ENCODE measurements at regions not wholly inside any gene's neighbourhood (a gene's known extent, or its start where the extent isn't known, plus 50 kb on each side); places are given as distances from the start of the nearest gene placed in this dataset.

DNA sequence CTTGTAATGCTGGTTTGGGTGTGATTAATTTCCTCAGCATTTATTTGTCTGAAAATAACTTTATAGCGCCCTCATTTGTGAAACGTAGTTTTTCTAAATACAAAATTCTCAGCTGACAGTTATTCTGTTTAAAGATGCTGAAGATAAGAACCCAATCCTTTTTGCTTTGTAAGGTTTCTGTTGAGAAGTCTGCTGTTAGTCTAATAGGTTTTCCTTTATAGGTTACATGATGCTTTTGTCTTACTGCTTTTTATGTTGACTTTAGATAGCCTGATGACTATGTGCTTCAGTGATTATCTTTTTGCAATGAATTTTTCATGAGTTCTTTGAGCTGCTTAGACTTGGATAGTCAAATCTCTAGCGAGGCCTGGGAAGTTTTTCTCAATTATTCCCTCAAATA, 168.6 kb upstream of the PDE3A start:
- no peak overlapping the region for H3K18ac ChIP-seq (ENCODE audit: low read depth, low read length)
- no peaks in the 10 kb centered on the region for H3K79me1 ChIP-seq (ENCODE audit: low read depth in 1 of 2, low read length in 2 of 2)
- no peak overlapping the region for H4K8ac ChIP-seq (ENCODE audit: low read depth in 2 of 2, low read length in 2 of 2)
- no CpG with 5 or more reads among the region's 3 CpGs for WGBS, 2 experiments (ENCODE audit: extremely low coverage in 2 of 2, insufficient read length in 1 of 2)
- H3K56ac ChIP-seq (ENCODE audit: extremely low read depth, insufficient read depth, low read length), result no peak overlapping the region
- H2AK9ac ChIP-seq (replicated peaks; ENCODE audit: low read depth, low read length, poor library complexity), result no peak overlapping the region
- no peak overlapping the region for H4K91ac ChIP-seq (ENCODE audit: insufficient read depth, low read depth, low read length)
- ChIA-PET CTCF (no interaction called here), POLR2A (ENCODE audit: unreplicated experiment) (interaction anchor here (0.9 kb wide), 1 partner anchor 9 kb away, joined by 7 read pairs; no protein-coding TSS in a partner anchor)
- H3K4me2 ChIP-seq (ENCODE audit: low read depth, low read length), result no peak overlapping the region
- H2BK5ac ChIP-seq (ENCODE audit: low read depth, low read length, poor library complexity, severe bottlenecking), result no peak overlapping the region
- ATAC-seq (ENCODE audit: low read depth) (no peak), DNase-seq (no peak)
- intact Hi-C loops (cut with micrococcal nuclease) (no loop called here), in situ Hi-C loops (cut with MboI; ENCODE audit: low sequenced_read_pairs) (loop anchor here (25.0 kb wide), 1 partner anchor 287 kb away; no protein-coding TSS in a partner anchor), dilution Hi-C loops (cut with HindIII; ENCODE audit: low sequenced_read_pairs, unreplicated experiment) (no loop called here)
- H3K9me3 ChIP-seq (ENCODE audit: control insufficient read depth, insufficient read depth, low read length), result no peaks in the 10 kb centered on the region; the same call in 1 of the 2 replicates
- TF ChIP-seq MXI1 (IDR thresholded peaks at IDR 0.05; ENCODE audit: borderline replicate concordance, low read depth, low read length), result no peak
- no peak for TF ChIP-seq RAD21 (IDR thresholded peaks at IDR 0.05; ENCODE audit: low read length)
- no peak for TF ChIP-seq MAFK (IDR thresholded peaks at IDR 0.05; ENCODE audit: low read depth, low read length)
- no peak for TF ChIP-seq MAZ (IDR thresholded peaks at IDR 0.05; ENCODE audit: borderline replicate concordance, low read depth, low read length)
- TF ChIP-seq FOS (IDR thresholded peaks at IDR 0.05; ENCODE audit: low read depth, low read length), result no peak
- no peak for TF ChIP-seq RCOR1 (IDR thresholded peaks at IDR 0.05; ENCODE audit: insufficient replicate concordance, low read length)
- TF ChIP-seq SMC3 (IDR thresholded peaks at IDR 0.05; ENCODE audit: low read depth, low read length), result no peak
- TF ChIP-seq BHLHE40 (IDR thresholded peaks at IDR 0.05; ENCODE audit: low read depth, low read length), result no peak
- TF ChIP-seq POLR2A (IDR thresholded peaks at IDR 0.05; ENCODE audit: low read depth, low read length), result no peak
- no peak for TF ChIP-seq CHD1 (IDR thresholded peaks at IDR 0.05; ENCODE audit: low read depth, low read length)
- no peak for TF ChIP-seq RFX5 (IDR thresholded peaks at IDR 0.05; ENCODE audit: low read depth, low read length)
- no peak for TF ChIP-seq NFE2L2 (IDR thresholded peaks at IDR 0.05; ENCODE audit: low read depth, low read length)
- TF ChIP-seq, protein P1, sequence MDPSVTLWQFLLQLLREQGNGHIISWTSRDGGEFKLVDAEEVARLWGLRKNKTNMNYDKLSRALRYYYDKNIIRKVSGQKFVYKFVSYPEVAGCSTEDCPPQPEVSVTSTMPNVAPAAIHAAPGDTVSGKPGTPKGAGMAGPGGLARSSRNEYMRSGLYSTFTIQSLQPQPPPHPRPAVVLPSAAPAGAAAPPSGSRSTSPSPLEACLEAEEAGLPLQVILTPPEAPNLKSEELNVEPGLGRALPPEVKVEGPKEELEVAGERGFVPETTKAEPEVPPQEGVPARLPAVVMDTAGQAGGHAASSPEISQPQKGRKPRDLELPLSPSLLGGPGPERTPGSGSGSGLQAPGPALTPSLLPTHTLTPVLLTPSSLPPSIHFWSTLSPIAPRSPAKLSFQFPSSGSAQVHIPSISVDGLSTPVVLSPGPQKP (IDR thresholded peaks at IDR 0.05; ENCODE audit: borderline replicate concordance, low read depth, low read length), result no peak
- TF ChIP-seq, protein P2, sequence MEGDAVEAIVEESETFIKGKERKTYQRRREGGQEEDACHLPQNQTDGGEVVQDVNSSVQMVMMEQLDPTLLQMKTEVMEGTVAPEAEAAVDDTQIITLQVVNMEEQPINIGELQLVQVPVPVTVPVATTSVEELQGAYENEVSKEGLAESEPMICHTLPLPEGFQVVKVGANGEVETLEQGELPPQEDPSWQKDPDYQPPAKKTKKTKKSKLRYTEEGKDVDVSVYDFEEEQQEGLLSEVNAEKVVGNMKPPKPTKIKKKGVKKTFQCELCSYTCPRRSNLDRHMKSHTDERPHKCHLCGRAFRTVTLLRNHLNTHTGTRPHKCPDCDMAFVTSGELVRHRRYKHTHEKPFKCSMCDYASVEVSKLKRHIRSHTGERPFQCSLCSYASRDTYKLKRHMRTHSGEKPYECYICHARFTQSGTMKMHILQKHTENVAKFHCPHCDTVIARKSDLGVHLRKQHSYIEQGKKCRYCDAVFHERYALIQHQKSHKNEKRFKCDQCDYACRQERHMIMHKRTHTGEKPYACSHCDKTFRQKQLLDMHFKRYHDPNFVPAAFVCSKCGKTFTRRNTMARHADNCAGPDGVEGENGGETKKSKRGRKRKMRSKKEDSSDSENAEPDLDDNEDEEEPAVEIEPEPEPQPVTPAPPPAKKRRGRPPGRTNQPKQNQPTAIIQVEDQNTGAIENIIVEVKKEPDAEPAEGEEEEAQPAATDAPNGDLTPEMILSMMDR (conservative IDR thresholded peaks at IDR 0.05; ENCODE audit: low read depth, low read length), result no peak
- TF ChIP-seq, protein P3, sequence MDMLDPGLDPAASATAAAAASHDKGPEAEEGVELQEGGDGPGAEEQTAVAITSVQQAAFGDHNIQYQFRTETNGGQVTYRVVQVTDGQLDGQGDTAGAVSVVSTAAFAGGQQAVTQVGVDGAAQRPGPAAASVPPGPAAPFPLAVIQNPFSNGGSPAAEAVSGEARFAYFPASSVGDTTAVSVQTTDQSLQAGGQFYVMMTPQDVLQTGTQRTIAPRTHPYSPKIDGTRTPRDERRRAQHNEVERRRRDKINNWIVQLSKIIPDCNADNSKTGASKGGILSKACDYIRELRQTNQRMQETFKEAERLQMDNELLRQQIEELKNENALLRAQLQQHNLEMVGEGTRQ (IDR thresholded peaks at IDR 0.05; ENCODE audit: low read depth, low read length), result no peak
- TF ChIP-seq CEBPB (IDR thresholded peaks at IDR 0.05; ENCODE audit: low read depth, low read length), result no peak
- no peak overlapping the region for H3K14ac ChIP-seq (replicated peaks; ENCODE audit: low read depth, low read length)
- H2BK20ac ChIP-seq (ENCODE audit: low read depth, low read length), result no peak overlapping the region
- BruUV-seq (replicated peaks), result no TSS peak
- H4K20me1 ChIP-seq (ENCODE audit: insufficient read depth, low read length), result no peaks in the 10 kb centered on the region
- no peak overlapping the region for H3K27ac ChIP-seq (ENCODE audit: insufficient read depth, low read length)
- H3K9me1 ChIP-seq (ENCODE audit: insufficient read depth, low read length), result no peaks in the 10 kb centered on the region
- no peak overlapping the region for H2BK15ac ChIP-seq (ENCODE audit: low read depth, low read length)
- no peak overlapping the region for H3K4me3 ChIP-seq (ENCODE audit: insufficient read depth, low read depth, low read length)
- H3K4ac ChIP-seq (ENCODE audit: low read depth, low read length), result no peak overlapping the region
- no peaks in the 10 kb centered on the region for H3K4me1 ChIP-seq (ENCODE audit: control insufficient read depth, insufficient read depth, low read length)
- H3K9ac ChIP-seq (ENCODE audit: low read depth, low read length), result no peak overlapping the region
- H2AK5ac ChIP-seq (ENCODE audit: low read depth, low read length), result no peak overlapping the region
- H3K36me3 ChIP-seq (ENCODE audit: control insufficient read depth, insufficient read depth, low read length), result no peaks in the 10 kb centered on the region
- H3K27me3 ChIP-seq (ENCODE audit: control insufficient read depth, insufficient read depth, low read length), result no peaks in the 10 kb centered on the region
- H4K5ac ChIP-seq (ENCODE audit: low read depth, low read length), result no peak overlapping the region
- no peak overlapping the region for H3K23ac ChIP-seq (ENCODE audit: low read depth, low read length)
- no peak overlapping the region for H2AFZ ChIP-seq (replicated peaks; ENCODE audit: low read length, poor library complexity)
- H2BK120ac ChIP-seq (ENCODE audit: low read depth, low read length), result no peak overlapping the region
